GM03348 (cell line): ENCODE measurements at regions not wholly inside any gene's neighbourhood (a gene's known extent, or its start where the extent isn't known, plus 50 kb on each side); places are given as distances from the start of the nearest gene placed in this dataset.
A peak's percentile ranks its signal among the peaks of the same experiment; 100 is the strongest.

ENCODE experiments used
- DNase-seq: peaks from one replicate; pipeline ENCODE4 v3.0.0; 2012; ENCODE audit warnings: low spot score

GRCh38 chr15:70443486-70444273, 319.7 kb downstream of the UACA start:
- no peak for DNase-seq

GRCh38 chr15:70442616-70443321, 320.6 kb downstream of the UACA start:
- no peak for DNase-seq

- DNase-seq: no peak
Observed at GRCh38 chr15:70442211-70442610, 321.1 kb downstream of the UACA start.

- no peak for DNase-seq
Observed at GRCh38 chr15:70440416-70441138, 322.8 kb downstream of the UACA start.

- no peak for DNase-seq
Observed at GRCh38 chr15:70439880-70440279, 323.5 kb downstream of the UACA start.

GRCh38 chr15:70439304-70439877, 324.0 kb downstream of the UACA start:
- no peak for DNase-seq

GRCh38 chr15:70438776-70439175, 324.6 kb downstream of the UACA start:
- DNase-seq: no peak

- no peak for DNase-seq
Observed at GRCh38 chr15:70437882-70438451, 325.4 kb downstream of the UACA start.

GRCh38 chr15:70437089-70437488, 326.3 kb downstream of the UACA start:
- DNase-seq: no peak

GRCh38 chr15:70436428-70436827, 326.9 kb downstream of the UACA start:
- no peak for DNase-seq

- no peak for DNase-seq
Observed at GRCh38 chr15:70435872-70436271, 327.5 kb downstream of the UACA start.

GRCh38 chr15:70435369-70435768, 328.0 kb downstream of the UACA start:
- DNase-seq: no peak

- DNase-seq: no peak
Observed at GRCh38 chr15:70433586-70434324, 329.6 kb downstream of the UACA start.

- no peak for DNase-seq
Observed at GRCh38 chr15:70432924-70433495, 330.3 kb downstream of the UACA start.

- DNase-seq: no peak
Observed at GRCh38 chr15:70431854-70432253, 331.5 kb downstream of the UACA start.

GRCh38 chr15:70430069-70430468, 332.4 kb upstream of the TLE3 start:
- DNase-seq: peak; percentile 35

GRCh38 chr15:70429056-70429722, 331.5 kb upstream of the TLE3 start:
- DNase-seq: no peak

- no peak for DNase-seq
Observed at GRCh38 chr15:70428211-70428822, 330.6 kb upstream of the TLE3 start.

GRCh38 chr15:70427167-70428120, 329.7 kb upstream of the TLE3 start:
- no peak for DNase-seq
